Keratinocyte (primary cell): ENCODE measurements at regions not wholly inside any gene's neighbourhood (a gene's known extent, or its start where the extent isn't known, plus 50 kb on each side); places are given as distances from the start of the nearest gene placed in this dataset.

Experiments
- DNase-seq: peaks from one replicate; pipeline ENCODE4 v3.0.0-alpha.2; 2011; ENCODE audit warnings: low read depth, missing footprints, low spot score
- FAIRE-seq: peaks from 2 replicates; lab custom pipeline; 2011; peaks lifted over from hg19 to GRCh38; lab: Jason Lieb, UNC
- H2AFZ ChIP-seq: 2 replicates; pipeline ENCODE4 v1.6.0; 2012; ENCODE audit warnings: low read length, control low read depth, inconsistent platforms; ENCODE audit not compliant: control insufficient read depth
- H3K27ac ChIP-seq: 2 replicates; pipeline ENCODE4 v1.5.1; 2011; ENCODE audit warnings: low read length; ENCODE audit not compliant: control insufficient read depth, insufficient read depth
- H3K27me3 ChIP-seq: 3 replicates; pipeline ENCODE4 v1.6.0; 2011; ENCODE audit warnings: low read length; ENCODE audit not compliant: control insufficient read depth, insufficient read depth; ENCODE audit errors: extremely low read depth
- H3K36me3 ChIP-seq, 2 experiments: 2 replicates in 1 of 2; 3 replicates in 1 of 2; pipeline ENCODE4 v1.5.1; 2011; ENCODE audit warnings: low read length in 2 of 2, mild to moderate bottlenecking in 1 of 2; ENCODE audit not compliant: control insufficient read depth in 2 of 2, insufficient read depth in 2 of 2; ENCODE audit errors: extremely low read depth in 1 of 2
- H3K4me1 ChIP-seq: 3 replicates; pipeline ENCODE4 v1.5.1; 2011; ENCODE audit warnings: low read length; ENCODE audit not compliant: control insufficient read depth, insufficient read depth; ENCODE audit errors: extremely low read depth
- H3K4me2 ChIP-seq: 3 replicates; pipeline ENCODE4 v1.6.0; 2011; ENCODE audit warnings: low read depth, low read length; ENCODE audit not compliant: control insufficient read depth, insufficient read depth; ENCODE audit errors: extremely low read depth
- H3K4me3 ChIP-seq, 3 experiments: fragments of 200-600 bp in 1 of 3; sonication (generic) in 1 of 3; 2 replicates in 2 of 3; 3 replicates in 1 of 3; pipeline ENCODE4 v1.5.1; 2011 to 2016; ENCODE audit warnings: low read length in 3 of 3, mild to moderate bottlenecking in 3 of 3, control low read depth in 2 of 3, inconsistent platforms in 1 of 3, low read depth in 1 of 3, mixed read lengths in 1 of 3, mixed run types in 1 of 3, moderate library complexity in 1 of 3; ENCODE audit not compliant: control insufficient read depth in 2 of 3, insufficient read depth in 2 of 3; ENCODE audit errors: extremely low read depth in 1 of 3
- H3K79me2 ChIP-seq: 2 replicates; pipeline ENCODE4 v1.6.0; 2012; ENCODE audit warnings: low read length; ENCODE audit not compliant: control insufficient read depth, insufficient read depth
- H3K9ac ChIP-seq: 3 replicates; pipeline ENCODE4 v1.6.0; 2011; ENCODE audit warnings: low read length; ENCODE audit not compliant: control insufficient read depth, insufficient read depth; ENCODE audit errors: extremely low read depth
- H3K9me1 ChIP-seq: 3 replicates; pipeline ENCODE4 v1.6.0; 2011; ENCODE audit warnings: low read length; ENCODE audit not compliant: control insufficient read depth, insufficient read depth; ENCODE audit errors: extremely low read depth
- H3K9me3 ChIP-seq: 2 replicates; pipeline ENCODE4 v1.5.1; 2012; ENCODE audit warnings: low read depth, low read length; ENCODE audit not compliant: control insufficient read depth
- H4K20me1 ChIP-seq: 3 replicates; pipeline ENCODE4 v1.6.0; 2011; ENCODE audit warnings: low read length; ENCODE audit not compliant: control insufficient read depth, insufficient read depth; ENCODE audit errors: extremely low read depth
- CTCF ChIP-seq, 3 experiments: IDR thresholded peaks in 1 of 3; conservative IDR thresholded peaks in 1 of 3; optimal IDR thresholded peaks in 1 of 3; 2 replicates in 2 of 3; 3 replicates in 1 of 3; pipeline versions ENCODE3 to v1.5.1; 2011; ENCODE audit warnings: low read length in 3 of 3, mild to moderate bottlenecking in 3 of 3, moderate library complexity in 2 of 3, control low read depth in 1 of 3, inconsistent platforms in 1 of 3; ENCODE audit not compliant: insufficient read depth in 2 of 3; ENCODE audit errors: extremely low read depth in 1 of 3
- EZH2 ChIP-seq: IDR thresholded peaks from one replicate; pipeline ENCODE4 v1.6.1; 2012; ENCODE audit warnings: inconsistent platforms, mild to moderate bottlenecking, low read length, moderate library complexity
- dilution Hi-C: fragments of 300-500 bp; cut with MboI; formaldehyde crosslinking; loops from one replicate; pipeline ENCODE4 v1.7.0; 2020; ENCODE audit warnings: low sequenced_read_pairs; ENCODE audit not compliant: extremely low pct_ligation_motif_present

GRCh38 chr20:61086031-61086430, 166.0 kb upstream of the CDH4 start:
- Histone ChIP-seq H3K9me3 (no peaks in the 10 kb centered on the region), H2AFZ (no peak overlapping the region), H3K79me2 (no peaks in the 10 kb centered on the region), H3K4me3 (no peak overlapping the region), H3K36me3 (no peaks in the 10 kb centered on the region), H3K4me1 (no peaks in the 10 kb centered on the region), H3K9me1 (no peaks in the 10 kb centered on the region), H3K9ac (no peak overlapping the region), H3K4me2 (no peak overlapping the region), H3K27me3 (peaks cover 32% of the 10 kb centered on the region), H4K20me1 (no peaks in the 10 kb centered on the region), H3K27ac (no peak overlapping the region)
- no peak for FAIRE-seq
- dilution Hi-C loops, result no loop called here
- TF ChIP-seq CTCF (optimal IDR thresholded peaks at IDR 0.05 in 1 of 3, IDR thresholded peaks at IDR 0.05 in 1 of 3, conservative IDR thresholded peaks at IDR 0.05 in 1 of 3; ENCODE audit: extremely low read depth in 1 of 3, insufficient read depth in 2 of 3, low read length in 3 of 3) (no peak), EZH2 (no peak)
- no peak for DNase-seq

- no peaks in the 10 kb centered on the region for H3K79me2 ChIP-seq
- DNase-seq, result no peak
- no peak overlapping the region for H2AFZ ChIP-seq
- H3K4me3 ChIP-seq, result no peak overlapping the region
- peaks cover 2% of the 10 kb centered on the region for H3K9me3 ChIP-seq
- no peak overlapping the region for H3K9ac ChIP-seq
- FAIRE-seq, result no peak
- peaks cover 15% of the 10 kb centered on the region for H3K27me3 ChIP-seq
- TF ChIP-seq CTCF (optimal IDR thresholded peaks at IDR 0.05 in 1 of 3, IDR thresholded peaks at IDR 0.05 in 1 of 3, conservative IDR thresholded peaks at IDR 0.05 in 1 of 3; ENCODE audit: extremely low read depth in 1 of 3, insufficient read depth in 2 of 3, low read length in 3 of 3) (no peak), EZH2 (no peak)
- H3K9me1 ChIP-seq, result no peaks in the 10 kb centered on the region
- no peak overlapping the region for H3K27ac ChIP-seq
- H3K36me3 ChIP-seq, result no peaks in the 10 kb centered on the region
- no peak overlapping the region for H3K4me2 ChIP-seq
- H4K20me1 ChIP-seq, result no peaks in the 10 kb centered on the region
- dilution Hi-C loops, result no loop called here
- H3K4me1 ChIP-seq, result no peaks in the 10 kb centered on the region
Measured at GRCh38 chr20:61090541-61090940, 161.5 kb upstream of the CDH4 start.
